HG03039 (cell line): ENCODE measurements at regions not wholly inside any gene's neighbourhood (a gene's known extent, or its start where the extent isn't known, plus 50 kb on each side); places are given as distances from the start of the nearest gene placed in this dataset.
"Not testable (repeated sequence)": the region's sequence is repeated elsewhere in the genome, so short reads cannot be mapped to it uniquely, and the experiment has no call there.

Experiments used
- ATAC-seq: cut with Tn5 transposase; IDR thresholded peaks from one replicate; pipeline ENCODE4 v1.9.1; 2021; ENCODE audit warnings: mild to moderate bottlenecking, moderate library complexity; ENCODE audit not compliant: unreplicated experiment

GRCh38 chr10:15921423-15921945 is 61.2 kb upstream of the MINDY3 start:
- not testable (repeated sequence) for ATAC-seq

DNA sequence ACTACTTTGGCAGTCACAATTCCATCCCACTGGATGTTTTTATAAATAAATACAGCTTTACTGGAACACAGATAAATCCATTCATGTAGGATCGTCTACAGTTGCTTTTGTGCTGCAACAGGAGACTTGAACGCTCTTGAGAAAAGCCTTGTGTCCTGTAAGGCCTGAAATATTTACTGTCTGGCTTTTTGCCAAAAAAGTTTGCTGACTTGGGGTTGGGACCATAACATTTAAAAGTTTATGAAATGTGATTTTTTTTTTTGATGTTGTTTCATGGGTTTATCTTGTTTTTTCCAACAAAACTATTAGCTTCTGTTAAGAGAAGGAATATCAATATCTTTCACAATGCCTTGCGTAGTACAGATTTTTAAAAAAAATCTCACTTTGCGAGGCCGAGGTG is 71.1 kb upstream of the MINDY3 start:
- ATAC-seq, result no peak

GRCh38 chr10:15939543-15939942 is 79.2 kb upstream of the MINDY3 start:
- not testable (repeated sequence) for ATAC-seq

DNA sequence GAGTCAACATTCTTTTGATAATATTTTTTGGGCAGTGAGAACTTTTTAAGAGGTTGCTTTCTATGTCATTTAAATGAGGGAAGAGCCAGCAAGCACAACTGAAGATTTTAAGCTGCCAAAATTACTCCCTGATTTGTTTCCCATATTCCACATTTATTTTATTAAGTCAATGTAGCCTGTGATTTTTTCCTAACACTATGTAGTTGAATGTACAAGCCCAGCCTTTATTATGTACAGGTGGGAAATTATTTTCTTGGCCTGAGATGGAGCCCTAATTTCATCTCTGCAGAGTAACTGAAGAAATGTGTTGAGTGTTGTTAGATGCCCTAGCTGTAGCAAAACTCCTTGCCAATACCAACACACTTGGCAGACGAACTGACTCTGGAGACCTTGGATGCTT is 83.1 kb upstream of the MINDY3 start:
- ATAC-seq, result no peak

- ATAC-seq, result no peak
These were observed 93.9 kb upstream of the MINDY3 start for GRCh38 chr10:15954188-15954587.

GRCh38 chr10:15960277-15960676 is 100.0 kb upstream of the MINDY3 start:
- no peak for ATAC-seq

GRCh38 chr10:15972736-15973135 is 112.4 kb upstream of the MINDY3 start:
- ATAC-seq, result not testable (repeated sequence)

DNA sequence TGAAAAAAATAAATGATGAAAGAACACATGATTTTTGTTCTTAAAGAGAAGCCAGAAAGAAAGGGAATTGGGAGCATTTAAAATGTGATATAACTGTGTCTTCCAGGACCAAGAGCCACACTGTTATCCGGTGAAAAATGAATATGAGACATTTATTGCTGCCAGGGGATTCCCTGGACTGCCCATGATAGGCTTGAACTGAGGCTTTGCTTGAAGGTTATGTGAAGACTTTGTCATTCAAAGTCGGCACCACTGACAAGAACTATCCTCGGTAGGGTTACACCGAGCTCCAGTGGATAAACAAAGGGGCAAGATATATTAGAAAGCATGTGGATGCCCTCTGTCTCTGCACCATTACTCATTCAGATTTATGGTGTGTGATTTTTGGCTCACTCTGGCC is 125.4 kb upstream of the MINDY3 start:
- no peak for ATAC-seq

GRCh38 chr10:15990535-15991129 is 130.3 kb upstream of the MINDY3 start:
- ATAC-seq, result no peak

DNA sequence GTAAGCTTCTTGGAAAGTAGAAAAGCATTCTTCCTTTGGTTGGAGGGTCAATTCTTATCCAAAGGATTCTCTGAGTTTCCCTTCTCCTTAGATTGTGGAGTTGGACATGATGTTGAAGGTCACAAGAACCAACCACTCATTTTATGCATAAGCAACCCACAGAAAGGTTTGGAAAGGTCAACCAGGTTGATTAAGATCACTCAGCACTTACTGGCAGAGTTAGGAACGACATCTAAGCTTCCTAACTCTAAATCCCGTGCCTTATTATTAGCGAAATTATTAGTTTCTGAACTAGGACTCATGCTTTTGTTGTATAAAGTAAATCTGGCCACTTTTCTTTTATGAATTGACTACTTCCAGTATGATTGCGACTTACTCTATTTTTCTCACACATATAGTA is 137.0 kb upstream of the MINDY3 start:
- ATAC-seq, result no peak

DNA sequence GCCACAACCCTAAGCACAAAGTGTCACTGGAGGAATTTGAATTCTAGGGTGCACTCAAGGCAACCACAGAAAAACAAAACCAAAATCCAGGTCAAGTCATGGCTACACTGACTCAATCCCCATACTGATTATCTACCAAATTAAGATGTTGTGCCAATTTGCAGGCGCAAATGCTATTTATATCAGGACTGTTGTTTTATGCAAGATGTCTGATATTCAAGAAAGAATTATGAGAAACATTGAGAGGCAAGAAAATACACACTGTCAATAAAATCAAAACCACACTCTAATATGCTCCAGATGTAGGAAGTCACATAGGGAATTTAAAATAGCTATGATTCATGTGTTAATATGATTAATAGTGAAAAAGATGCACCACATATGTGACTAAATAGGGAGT is 141.3 kb upstream of the MINDY3 start:
- ATAC-seq, result no peak

DNA sequence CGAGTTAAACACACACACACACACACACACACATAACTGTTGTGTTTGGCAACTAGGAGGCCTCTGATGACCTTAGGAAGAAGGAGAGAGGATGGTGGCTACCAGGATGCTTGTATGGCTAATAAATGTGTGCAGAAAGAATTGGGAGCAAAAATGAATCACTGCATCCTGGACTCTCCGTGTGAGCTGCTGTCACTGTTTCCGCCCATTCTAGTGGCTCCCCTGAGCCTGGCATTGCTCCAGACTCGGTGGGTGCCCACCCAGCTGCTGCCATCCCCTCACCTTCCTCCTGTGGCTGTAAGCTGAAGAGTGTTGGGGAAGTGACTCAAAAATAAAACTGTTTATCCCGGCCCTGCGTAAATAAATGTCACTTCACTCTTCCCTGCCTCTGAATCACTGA is 149.5 kb upstream of the MINDY3 start:
- ATAC-seq, result no peak

GRCh38 chr10:16011548-16011947 is 151.2 kb upstream of the MINDY3 start:
- no peak for ATAC-seq

- no peak for ATAC-seq
These were observed 154.2 kb upstream of the MINDY3 start for GRCh38 chr10:16014469-16014868.

DNA sequence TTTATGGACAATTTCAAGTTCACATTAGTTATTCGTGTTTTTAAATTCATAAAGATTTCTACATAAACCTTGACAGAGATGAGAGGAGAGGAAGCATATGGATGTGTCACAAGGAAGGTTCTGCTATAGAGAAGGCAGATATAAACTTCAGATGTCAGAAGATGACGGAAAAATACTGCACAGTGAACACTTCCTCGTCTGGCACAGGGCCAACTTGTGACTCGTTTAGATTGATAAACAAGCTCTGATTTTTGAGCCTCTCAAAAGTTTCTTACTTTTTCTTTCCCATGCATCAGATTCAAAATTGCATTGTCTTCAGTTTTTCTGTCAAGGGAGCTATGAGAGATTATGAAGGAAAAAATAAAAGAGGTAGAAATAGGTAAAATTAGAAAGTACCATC is 156.4 kb upstream of the MINDY3 start:
- no peak for ATAC-seq

GRCh38 chr10:16020836-16021235 is 160.5 kb upstream of the MINDY3 start:
- no peak for ATAC-seq

DNA sequence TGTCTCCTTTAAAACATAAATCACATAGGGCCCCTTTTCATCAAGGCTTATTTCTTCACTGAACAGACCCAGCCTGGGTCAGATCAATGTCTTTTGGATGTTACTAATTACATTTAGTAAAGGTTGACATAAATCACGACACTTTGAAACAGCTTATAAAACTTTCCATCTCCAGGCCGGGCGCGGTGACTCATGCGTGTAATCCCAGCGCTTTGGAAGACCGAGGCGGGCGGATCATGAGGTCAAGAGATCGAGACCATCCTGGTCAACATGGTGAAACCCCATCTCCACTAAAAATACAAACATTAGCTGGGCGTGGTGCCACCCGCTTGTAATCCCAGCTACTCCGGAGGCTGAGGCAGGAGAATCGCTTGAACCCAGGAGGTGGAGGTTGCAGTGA is 166.5 kb upstream of the MINDY3 start:
- not testable (repeated sequence) for ATAC-seq

GRCh38 chr10:16030562-16030961 is 170.3 kb upstream of the MINDY3 start:
- ATAC-seq, result no peak

- no peak for ATAC-seq
These were observed 188.7 kb upstream of the MINDY3 start for GRCh38 chr10:16049050-16049449.

- ATAC-seq, result no peak
These were observed 189.5 kb upstream of the MINDY3 start for GRCh38 chr10:16049782-16050181.

DNA sequence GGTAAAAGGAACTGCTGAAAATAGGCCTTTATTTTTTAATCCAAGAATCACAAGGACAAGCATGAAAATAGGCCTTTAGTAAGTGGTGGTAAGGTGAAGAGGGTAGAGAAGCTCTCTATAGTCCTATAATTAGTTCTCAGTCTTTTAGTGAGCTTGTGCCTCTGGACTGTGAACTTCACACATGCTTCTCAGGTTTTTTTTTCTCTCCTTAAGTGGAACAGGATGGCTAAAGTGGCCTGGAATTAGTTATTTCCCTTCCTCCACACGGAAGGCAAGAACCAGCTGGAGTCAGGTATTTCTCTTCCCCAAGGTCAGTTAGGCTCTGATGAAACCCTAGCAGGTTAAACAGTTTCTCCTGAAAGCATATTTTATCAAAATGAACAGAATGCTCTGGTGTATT is 203.0 kb upstream of the MINDY3 start:
- ATAC-seq, result no peak

DNA sequence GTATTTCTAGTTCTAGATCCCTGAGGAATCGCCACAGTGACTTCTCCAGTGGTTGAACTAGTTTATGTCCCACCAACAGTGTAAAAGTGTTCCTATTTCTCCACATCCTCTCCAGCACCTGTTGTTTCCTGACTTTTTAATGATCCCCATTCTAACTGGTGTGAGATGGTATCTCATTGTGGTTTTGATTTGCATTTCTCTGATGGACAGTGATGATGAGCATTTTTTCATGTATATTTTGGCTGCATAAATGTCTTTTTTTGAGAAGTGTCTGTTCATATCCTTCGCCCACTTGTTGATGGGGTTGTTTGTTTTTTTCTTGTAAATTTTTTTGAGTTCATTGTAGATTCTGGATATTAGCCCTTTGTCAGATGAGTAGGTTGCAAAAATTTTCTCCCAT is 223.2 kb upstream of the MINDY3 start:
- not testable (repeated sequence) for ATAC-seq

GRCh38 chr10:16105082-16105481 is 244.8 kb upstream of the MINDY3 start:
- no peak for ATAC-seq
